Stimulated activated CD8-positive, alpha-beta memory T cell treated with anti-CD3 and anti-CD28 coated beads, Interleukin-7, amount 100 ng/mL, for 1 hour (primary cell): ENCODE measurements at regions not wholly inside any gene's neighbourhood (a gene's known extent, or its start where the extent isn't known, plus 50 kb on each side); places are given as distances from the start of the nearest gene placed in this dataset.
"Not testable (repeated sequence)": the region's sequence is repeated elsewhere in the genome, so short reads cannot be mapped to it uniquely, and the experiment has no call there.

Experiments
- DNase-seq, 2 donors: peaks; one replicate each; pipeline ENCODE4 v3.0.0-alpha.2; 2020; ENCODE audit warnings: low read depth in 2 of 2

DNA sequence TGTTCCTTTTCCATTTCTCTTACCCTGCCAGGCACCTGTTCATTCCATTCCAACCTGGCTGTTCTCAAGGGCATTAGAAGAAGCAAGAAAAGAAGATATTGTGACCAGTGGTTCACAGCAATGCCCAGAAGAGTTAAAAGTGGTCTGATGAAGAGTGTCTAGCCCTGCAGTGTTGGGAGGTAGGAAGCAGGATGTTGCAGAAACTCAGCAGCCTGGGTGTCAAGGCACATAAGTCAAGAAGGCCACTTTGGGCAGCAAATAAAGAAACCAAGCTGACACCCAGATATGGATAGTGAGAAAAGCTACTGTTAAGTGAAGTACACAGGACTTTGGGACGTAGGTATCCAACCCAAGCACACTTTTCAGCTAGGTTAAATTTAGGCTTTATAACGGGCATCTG, 199.9 kb upstream of the SATB1 start:
- no peak for DNase-seq

DNA sequence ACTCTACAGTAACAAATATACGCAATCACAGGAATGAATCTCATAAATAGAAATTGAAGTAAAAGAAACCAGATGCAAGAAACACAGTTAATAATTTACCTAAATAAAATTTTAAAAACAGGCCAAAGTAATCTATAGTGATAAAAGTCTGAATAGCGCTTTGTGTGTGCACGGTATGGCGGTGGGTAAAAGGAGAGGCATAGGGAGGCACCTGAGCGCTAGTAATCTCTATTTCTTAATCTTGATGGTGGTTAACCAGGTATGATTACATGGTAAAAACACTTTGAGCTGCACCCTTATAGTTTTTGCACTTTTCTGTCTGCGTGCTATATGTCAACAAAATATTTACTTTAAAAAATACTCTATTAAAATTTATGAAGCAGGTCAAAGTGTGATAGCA, 198.1 kb upstream of the SATB1 start:
- no peak for DNase-seq

DNA sequence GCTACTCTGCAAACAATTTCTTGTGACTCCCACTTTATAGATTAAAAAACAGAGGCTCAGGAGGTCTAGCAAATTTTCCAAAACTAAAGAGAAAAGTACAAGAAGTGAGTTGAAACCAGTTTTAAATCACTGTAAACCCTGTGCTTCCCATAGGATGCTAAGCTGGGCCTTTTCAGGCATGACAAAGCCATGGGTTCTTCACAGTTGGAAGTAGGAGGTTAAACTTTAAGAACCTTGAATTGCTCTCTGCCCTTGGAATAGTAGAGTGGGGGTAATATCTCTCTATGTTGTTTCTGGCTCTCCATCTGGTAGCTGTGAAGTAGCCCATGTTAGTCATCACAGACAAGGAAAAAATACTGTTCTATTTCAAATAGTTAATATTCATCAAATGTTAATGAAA, 193.6 kb upstream of the SATB1 start:
- DNase-seq, result no peak

DNA sequence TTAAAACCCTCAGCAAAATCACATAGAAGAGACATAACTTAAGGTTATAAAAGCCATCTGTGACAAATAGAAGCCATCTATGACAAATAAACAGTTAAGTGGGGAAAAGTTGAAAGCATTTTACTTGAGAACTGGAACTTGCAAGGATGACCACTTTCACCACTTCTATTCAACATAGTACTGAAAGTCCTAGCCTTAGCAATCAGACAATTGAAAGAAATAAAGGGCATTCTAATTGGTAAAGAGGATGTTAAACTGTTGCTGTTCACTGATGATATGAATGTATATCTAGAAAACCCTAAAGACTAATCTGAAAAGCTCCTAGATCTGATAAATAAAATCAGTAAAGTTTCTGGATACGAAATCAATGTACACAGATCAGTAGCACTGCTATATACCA, 186.9 kb upstream of the SATB1 start:
- no peak for DNase-seq

DNA sequence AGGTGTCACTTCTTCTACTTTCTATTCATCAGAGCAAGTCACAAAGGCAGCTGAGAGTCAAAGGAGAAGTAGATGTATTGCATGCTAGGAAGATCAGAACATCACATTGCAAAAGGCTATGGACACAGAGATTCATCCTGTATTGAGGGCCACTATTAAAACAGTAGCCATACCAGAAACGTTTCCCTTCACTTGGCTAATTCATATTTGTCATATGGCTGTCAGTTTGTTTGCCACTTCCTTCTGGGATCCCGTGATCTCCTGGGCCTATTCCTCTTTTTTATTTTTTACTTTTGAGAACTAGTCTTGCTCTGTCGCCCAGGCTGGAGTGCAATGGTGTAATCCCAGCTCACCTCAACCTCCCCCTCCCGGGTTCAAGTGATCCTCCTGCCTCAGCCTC, 184.0 kb upstream of the SATB1 start:
- DNase-seq, result no peak

DNA sequence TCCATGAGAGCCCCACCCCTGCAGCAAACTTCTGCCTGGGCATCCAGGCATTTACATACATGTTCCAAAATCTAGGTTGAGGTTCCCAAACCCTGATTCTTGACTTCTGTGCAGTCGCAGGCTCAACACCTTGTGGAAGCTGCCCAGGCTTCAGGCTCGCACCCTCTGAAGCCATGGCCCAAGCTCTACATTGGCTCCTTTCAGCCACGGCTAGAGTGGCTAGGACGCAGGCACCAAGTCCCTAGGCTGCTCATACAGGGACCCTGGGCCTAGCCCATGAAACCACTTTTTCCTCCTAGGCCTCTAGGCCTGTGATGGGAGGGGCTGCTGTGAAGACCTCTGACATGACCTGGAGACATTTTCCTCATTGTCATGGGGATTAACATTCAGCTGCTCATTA, 172.8 kb upstream of the SATB1 start:
- no peak for DNase-seq

DNA sequence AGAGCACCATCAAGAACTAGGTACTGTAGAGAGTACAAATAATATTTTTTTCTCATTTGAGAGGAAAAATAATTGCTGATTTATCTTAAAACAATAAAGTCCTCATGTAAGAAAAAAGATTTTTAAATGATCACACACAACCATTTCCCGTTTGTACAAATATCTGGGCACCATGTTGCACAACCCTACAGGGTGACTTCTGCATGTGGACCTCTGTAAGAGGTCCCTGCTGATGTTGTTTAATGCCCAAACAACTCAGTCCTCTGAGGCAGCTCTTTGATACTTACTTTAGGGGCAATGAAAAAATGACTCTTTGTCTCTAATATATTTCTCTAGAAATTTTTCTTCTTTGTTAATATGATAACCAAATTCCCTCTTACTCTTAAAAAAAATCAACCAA, 168.1 kb upstream of the SATB1 start:
- DNase-seq, result no peak

DNA sequence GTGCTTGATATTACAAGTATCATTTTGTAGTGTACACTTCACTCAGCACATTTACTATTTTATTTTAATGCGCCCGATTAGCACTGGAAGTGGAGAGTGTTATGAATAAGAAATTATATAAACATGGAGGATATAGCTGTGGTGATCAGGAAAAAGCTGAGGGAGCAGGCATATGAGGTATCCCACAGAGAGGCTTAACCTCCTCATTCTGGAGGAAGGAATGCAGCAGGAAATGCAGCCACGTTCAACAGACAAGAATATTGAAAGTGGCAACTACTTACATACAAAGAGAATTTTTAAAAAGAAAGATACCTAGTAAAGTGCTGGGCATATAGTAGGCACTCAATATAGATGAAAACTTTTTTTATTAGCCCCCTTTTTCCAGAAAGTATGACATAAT, 166.0 kb upstream of the SATB1 start:
- DNase-seq, result no peak

DNA sequence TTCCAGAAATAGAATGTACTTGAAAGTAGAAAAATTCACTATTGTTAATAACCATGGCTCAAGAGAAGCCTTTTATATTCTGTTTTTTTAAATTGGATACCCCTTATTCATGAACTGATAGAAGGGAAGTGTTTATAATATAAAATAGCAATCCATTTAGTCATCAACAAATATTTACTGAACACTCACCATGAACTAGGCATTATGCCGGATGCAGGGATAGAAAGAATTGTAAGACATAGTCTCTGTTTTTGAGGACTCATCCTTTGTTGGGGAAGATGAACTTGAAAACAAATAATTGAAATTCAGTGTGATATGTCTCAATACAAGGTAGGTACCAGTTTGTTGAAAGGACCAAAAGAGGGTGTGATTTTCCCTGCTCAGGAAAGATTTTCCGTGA, 160.9 kb upstream of the SATB1 start:
- no peak for DNase-seq

DNA sequence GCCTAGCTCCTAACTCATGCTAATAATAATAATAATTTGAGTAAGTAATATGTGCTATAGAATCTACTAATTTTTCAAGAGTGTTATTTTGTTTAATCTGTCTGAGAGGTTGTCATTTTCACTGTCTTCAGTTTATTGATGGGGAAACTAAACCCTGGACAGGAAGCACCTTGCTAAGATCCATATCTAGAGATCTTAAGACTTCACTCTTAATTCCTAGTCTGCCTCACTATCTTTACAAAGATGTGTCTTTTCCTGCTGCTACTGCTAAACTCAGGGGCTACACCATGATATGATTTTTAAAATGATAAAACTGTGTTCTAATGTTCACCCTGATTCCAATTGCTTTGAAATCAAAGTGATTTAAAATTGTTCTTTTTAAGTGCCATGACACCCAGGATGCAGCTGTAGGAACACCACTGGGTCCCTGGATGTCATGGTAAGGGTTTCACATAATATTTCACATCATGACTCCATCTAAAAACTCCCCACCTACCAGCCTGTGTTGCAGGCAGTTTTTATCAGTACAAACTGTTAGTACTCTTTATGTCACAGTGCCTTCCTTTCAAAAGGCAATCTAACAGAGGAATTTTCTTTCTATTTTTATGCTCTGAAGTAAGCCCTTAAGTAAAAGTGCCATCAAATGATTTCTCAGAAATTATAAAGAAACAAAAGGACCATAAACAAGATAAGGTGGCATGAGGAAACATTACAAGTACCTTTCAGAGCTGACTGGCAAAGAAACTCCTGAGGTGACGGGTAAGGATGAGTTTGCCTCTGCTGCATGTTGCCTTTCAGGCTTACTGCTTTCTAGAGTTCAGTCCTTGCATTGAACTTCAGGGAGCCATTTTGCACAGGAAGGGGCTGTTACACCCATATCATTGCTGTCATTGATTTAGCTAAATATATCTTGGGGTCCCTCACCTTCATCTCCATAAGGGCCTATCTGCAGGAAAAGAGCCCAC, 160.1 kb upstream of the SATB1 start:
- DNase-seq, result no peak

DNA sequence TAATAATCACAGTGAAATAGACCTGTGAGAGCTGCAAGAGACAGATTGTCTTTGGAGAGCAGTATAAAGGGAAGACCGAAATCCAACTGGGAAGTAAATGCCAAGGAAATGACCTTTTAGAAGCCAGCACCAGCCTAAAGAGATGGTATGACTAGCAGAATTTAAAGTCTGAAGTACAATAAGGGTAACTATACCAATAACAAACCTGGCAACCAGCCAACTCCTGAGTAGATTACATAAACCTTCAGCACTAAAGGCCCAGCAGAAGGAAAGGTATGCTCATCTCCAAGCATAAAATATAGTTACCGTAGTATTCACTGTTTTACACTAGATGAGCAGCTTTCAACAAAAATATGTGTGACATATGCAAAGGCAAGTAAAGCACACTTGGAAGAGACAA, 155.1 kb upstream of the SATB1 start:
- no peak for DNase-seq

DNA sequence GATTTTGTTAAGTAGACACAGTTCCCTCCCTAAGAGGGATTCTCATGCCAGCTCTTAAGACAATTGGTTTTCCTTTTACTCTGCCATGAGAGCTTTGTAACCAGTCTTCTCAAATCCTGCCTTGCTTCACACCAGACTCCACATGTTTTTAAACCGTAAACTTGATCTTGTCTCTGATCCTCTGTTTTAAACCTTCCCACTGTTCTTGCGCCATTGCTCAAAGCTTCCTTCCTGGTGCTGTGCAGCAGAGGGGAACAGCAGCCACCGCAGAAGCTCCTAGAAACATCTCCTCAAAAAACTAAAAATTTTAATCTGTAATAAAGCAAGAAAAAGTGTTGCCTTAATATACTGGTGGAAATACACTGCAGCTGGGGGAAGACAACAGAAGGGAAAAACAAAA, 154.5 kb upstream of the SATB1 start:
- DNase-seq, result no peak

DNA sequence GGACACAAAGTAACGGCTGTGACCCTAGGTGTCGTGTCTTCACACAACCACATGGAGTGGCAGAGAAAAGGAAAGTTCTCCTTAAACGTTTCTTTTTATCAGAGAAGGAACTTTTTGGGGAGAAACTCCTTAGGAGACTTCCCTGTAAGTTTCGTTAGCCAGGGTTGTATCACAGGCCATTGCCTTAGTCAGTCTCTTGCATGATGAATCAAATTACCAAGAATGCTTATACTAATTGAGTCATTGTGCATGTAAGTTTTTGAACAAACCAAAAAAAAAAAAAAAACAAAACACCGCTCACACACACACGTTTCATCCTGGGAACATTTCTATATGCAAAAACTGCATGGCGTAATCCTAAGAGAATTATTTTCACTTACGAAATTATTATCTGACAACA, 150.4 kb upstream of the SATB1 start:
- DNase-seq, result no peak

DNA sequence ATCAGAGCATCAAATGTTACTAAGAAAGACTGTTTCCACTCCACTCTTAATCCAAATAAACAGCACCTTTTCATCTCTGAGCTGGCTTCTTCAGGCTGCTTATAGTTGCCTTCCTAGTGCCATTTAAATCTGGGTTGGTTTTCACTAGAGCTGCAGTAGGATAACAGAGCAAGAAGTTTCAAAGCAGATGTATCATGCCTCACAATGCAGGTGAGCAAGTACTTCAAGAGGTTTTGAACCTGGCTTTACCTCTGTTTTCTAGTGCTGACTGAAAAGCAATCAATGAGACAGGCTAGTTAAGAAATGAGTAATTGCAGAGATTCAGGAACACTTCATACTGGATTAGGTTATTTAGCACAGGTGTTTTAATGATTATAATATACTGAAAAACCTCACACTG, 147.7 kb upstream of the SATB1 start:
- DNase-seq, result no peak

DNA sequence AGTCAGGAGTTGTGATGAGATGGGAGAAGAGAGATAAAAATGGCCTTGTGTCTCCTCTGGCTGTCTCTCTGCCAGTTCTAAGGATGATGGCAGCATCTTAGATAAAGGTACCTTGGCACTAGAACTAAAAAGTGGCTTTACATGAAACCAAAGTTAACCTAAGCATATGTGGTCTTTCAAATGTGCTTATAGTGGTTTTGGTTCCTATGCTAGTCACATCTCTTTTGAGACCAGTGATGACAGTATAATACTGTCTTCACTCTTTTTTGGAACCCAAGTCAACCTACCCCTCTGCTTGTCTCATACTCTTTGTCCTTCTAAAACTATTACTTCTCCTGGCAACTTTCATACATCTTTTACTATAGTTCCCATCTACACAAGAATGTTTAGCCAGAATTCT, 142.2 kb upstream of the SATB1 start:
- no peak for DNase-seq

DNA sequence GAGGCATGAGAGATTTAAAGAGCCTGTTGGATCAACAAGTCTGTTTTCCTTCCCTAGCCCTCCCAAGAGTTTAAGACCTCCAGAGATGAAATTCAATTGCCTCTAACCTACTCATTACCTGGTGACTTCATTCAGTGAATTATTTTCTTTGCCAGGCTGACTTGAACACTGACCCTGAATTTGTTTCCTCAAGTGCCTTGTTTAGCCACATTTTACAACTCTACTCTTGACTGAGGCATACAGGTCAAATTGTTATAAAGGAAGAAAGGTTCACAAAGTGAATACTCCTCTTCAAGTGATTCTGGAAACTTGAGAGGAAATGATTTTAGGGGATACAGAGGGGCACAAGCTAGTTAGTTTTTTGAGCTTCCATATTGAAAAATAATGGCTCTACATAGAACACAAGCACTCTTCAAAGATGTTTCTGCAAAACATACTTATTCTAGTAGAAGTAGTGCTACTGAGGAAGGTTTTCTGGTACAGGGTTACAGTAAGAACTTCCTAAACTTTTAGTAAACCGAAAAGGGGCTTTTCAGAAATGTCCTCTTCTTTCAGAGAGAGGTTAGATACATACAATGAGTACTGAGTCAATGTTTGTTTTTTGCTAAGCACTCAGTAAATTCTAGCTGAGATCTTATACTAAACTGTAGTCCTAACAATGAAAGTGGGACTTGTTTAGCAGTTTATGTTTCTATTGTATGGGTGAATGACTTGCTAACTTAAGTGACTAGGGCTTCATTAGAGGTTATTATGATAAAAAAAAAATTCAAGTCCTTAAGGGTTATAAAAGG, 137.4 kb upstream of the SATB1 start:
- DNase-seq, result no peak

DNA sequence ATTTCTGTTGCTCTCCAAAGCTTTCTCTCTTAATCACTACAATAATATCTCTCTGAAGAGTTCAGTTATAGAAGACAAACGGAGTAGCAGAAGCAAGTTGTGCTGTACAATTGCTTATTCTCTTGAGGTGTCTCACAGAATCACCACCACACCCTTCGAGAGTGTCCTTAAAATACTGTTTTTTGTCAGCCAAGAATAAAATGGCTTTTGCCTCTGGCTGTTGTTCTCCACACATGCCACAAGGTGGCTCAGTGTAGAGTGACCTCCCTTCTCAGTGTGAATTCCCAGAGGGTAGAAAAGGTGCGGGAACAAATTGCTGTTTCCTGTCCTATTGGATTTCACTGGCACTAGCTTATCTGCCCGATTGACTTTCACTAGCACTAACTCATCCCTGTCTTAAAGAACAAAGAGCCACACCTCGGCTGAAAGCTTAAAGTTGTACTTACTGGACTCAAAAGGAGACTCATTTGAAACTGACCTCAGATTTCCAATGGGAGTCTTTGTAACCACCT, 134.2 kb upstream of the SATB1 start:
- DNase-seq, result peak in 1 of 2 donors; percentile 3

DNA sequence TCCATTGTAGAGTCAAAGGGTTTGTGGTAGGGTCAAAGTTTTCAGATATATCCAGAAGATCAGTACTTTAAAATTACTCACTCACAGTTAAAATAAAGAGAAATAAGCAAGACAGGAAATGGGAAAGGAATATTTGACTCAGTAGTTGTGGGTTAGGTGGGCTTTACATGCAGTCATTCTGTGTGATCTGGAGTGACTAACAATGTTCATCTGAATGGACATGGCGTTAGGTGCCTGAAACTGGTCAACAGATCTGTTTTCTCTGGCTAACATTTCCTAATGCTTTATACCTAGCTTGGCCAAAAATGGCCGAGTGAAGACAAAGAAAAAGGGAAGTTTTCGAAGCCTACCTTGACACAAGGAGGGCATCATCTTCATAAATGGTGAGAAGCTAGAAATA, 133.4 kb upstream of the SATB1 start:
- no peak for DNase-seq

DNA sequence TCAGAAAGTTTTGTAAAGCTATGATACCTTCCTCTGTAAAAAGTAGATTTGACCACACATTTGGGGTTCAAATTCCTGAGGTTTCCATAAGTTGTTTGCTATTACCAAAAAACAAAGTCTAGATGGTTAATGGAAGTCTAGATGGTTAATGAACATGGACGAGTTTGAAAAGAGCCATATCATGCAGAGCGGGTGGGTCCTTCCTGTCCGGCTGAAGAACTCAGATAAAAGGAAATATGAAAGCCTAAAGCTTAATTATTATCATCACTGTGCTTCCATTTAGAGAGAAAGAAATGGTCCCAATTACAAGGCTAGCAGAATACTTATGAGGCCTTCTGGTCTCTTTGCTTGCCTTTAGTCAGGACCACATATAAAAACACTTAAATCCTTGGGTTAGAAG, 132.1 kb upstream of the SATB1 start:
- no peak for DNase-seq

DNA sequence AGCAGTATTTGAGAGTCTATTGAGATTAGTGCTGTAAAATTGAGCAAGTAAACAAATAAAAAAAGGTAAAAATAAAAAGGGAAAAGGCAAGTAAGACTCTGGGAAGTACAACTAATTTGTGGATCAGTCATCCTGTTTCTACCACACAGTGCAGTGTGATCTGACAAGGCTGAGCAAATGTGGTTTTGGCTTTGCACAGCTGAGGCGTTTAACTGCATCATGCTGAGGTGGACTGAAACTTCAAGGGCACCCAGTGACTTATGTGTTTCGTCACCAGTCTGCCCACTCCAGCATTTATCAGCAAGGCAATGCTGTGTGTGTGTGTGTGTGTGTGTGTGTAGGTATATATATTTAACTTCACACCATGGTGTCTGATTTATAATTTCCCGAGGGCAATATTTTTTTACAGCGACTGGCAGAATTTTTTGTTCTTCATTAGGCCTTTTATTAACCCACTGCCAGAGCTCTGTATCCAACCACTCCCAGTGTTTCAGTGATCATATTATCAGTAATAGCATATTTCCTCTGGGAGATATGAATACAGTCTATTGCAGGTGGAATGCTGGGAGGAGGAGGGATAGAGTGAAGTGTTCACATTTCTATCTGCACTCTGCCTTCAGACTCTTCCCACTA, 131.5 kb upstream of the SATB1 start:
- peak; percentile 2 to 14 for DNase-seq

DNA sequence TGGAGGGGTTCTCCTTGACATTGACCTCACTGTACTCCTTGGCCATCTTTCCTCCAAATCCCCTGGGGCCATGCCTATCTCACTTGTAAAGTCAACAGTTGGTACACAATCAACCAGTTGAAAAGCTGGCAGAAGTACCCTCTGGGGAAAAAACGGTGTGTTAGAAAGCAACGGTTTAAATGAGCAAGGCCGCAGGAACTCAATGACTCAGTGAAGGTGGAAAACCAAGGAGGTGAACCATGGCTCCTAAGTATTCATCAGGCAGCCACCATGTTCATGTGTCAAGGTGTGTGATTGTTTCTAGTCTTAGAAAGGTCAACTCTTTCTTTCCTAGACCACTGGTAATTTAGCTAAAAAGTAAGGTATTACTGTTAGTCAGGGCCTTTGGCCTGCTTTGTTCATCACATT, 130.9 kb upstream of the SATB1 start:
- no peak for DNase-seq

DNA sequence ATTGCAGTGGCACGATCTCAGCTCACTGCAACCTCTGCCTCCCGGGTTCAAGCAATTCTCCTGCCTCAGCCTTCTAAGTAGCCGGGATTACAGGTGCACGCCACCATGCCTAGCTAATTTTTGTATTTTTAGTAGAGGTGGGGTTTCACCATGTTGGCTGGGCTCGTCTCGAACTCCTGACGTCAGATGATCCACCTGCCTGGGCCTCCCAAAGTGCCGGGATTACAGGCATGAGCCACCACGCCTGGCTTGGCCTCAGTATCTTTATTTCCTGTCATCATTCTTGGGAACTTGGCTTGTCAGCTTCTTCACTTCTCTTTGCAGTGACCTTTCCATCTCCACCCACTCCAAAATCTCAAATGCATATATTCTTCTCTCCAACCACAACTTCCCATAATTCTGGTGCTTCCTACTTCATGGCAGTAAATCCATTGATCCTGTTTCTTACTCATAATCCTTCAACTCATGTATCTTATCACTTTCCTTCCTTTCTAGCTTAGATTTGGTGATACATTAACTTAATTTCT, 127.5 kb upstream of the SATB1 start:
- DNase-seq, result not testable (repeated sequence)
